ENCODE measurements at regions not wholly inside any gene's neighbourhood (a gene's known extent, or its start where the extent isn't known, plus 50 kb on each side); places are given as distances from the start of the nearest gene placed in this dataset.

DNA sequence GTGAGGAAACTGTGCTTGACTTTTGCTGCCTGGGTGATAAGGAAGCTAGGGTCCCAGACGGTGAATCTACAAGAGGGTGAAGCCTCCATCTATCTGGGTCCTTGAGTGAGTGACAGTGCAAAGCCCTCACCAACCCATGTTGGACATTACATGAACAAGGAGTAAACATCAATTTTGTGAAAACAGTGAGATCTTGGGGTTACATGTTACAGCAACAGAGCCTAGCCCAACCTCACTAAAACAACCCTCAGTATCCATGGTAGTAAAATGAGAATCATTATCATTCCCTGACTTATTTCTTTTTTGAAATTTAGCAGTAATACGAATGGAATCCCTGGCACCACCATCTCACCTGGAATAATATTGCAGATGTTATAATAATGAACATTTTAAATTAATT, 103.4 kb downstream of the TSN start:
- no peak for TF ChIP-seq CTCF (IDR thresholded peaks at IDR 0.05; ENCODE audit: low read depth, low read length)
- TF ChIP-seq POLR2A (IDR thresholded peaks at IDR 0.05; ENCODE audit: extremely low read depth, insufficient read length): no peak
- TF ChIP-seq, protein P1, sequence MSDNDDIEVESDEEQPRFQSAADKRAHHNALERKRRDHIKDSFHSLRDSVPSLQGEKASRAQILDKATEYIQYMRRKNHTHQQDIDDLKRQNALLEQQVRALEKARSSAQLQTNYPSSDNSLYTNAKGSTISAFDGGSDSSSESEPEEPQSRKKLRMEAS (IDR thresholded peaks at IDR 0.05; ENCODE audit: low read depth, low read length): no peak
- TF ChIP-seq MYC (IDR thresholded peaks at IDR 0.05; ENCODE audit: low read depth, low read length): no peak
